ENCODE measurements at regions not wholly inside any gene's neighbourhood (a gene's known extent, or its start where the extent isn't known, plus 50 kb on each side); places are given as distances from the start of the nearest gene placed in this dataset.

GRCh38 chr3:72263223-72263990, 478.5 kb upstream of the PROK2 start:
- no peak for TF ChIP-seq EZH2 (IDR thresholded peaks at IDR 0.05; ENCODE audit: insufficient read depth, low read length)
- TF ChIP-seq, protein P1, sequence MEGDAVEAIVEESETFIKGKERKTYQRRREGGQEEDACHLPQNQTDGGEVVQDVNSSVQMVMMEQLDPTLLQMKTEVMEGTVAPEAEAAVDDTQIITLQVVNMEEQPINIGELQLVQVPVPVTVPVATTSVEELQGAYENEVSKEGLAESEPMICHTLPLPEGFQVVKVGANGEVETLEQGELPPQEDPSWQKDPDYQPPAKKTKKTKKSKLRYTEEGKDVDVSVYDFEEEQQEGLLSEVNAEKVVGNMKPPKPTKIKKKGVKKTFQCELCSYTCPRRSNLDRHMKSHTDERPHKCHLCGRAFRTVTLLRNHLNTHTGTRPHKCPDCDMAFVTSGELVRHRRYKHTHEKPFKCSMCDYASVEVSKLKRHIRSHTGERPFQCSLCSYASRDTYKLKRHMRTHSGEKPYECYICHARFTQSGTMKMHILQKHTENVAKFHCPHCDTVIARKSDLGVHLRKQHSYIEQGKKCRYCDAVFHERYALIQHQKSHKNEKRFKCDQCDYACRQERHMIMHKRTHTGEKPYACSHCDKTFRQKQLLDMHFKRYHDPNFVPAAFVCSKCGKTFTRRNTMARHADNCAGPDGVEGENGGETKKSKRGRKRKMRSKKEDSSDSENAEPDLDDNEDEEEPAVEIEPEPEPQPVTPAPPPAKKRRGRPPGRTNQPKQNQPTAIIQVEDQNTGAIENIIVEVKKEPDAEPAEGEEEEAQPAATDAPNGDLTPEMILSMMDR (IDR thresholded peaks at IDR 0.05; ENCODE audit: insufficient read depth, low read depth, low read length) = no peak
- no peaks in the 10 kb centered on the region for H3K36me3 Mint-ChIP-seq (ENCODE audit: low read depth, unreplicated experiment)
- H3K27me3 Mint-ChIP-seq (ENCODE audit: low read depth, unreplicated experiment) = peaks cover 31% of the 10 kb centered on the region
- no peak overlapping the region for H3K4me2 ChIP-seq (ENCODE audit: low read length)
- no peaks in the 10 kb centered on the region for H3K9me3 ChIP-seq (ENCODE audit: insufficient read depth, low read depth, low read length)
- no peak overlapping the region for H3K27ac ChIP-seq (ENCODE audit: low read depth, low read length)
- peaks cover 2% of the 10 kb centered on the region for H3K9me3 Mint-ChIP-seq (ENCODE audit: unreplicated experiment)
- peaks cover 21% of the 10 kb centered on the region for H3K4me1 Mint-ChIP-seq (ENCODE audit: low read depth, unreplicated experiment)
- no peaks in the 10 kb centered on the region for H4K20me1 ChIP-seq (ENCODE audit: insufficient read depth, low read length)
- H3K4me3 Mint-ChIP-seq (ENCODE audit: unreplicated experiment) = no peak overlapping the region
- FAIRE-seq (no peak), DNase-seq (ENCODE audit: low read depth) (no peak)
- H3K4me3 ChIP-seq (ENCODE audit: insufficient read depth, low read depth, low read length) = no peak overlapping the region
- no peak overlapping the region for H3K9ac ChIP-seq (ENCODE audit: low read length)
- no peaks in the 10 kb centered on the region for H3K36me3 ChIP-seq (ENCODE audit: insufficient read depth, low read length)
- no peak overlapping the region for H2AFZ ChIP-seq (ENCODE audit: low read depth, low read length)
- H3K79me2 ChIP-seq (ENCODE audit: insufficient read depth, low read length) = no peaks in the 10 kb centered on the region
- no peaks in the 10 kb centered on the region for H3K4me1 ChIP-seq (ENCODE audit: insufficient read depth, low read length)
- H3K27me3 ChIP-seq (ENCODE audit: insufficient read depth, low read length) = peaks cover 35% of the 10 kb centered on the region
- H3K27ac Mint-ChIP-seq (ENCODE audit: unreplicated experiment) = no peak overlapping the region

DNA sequence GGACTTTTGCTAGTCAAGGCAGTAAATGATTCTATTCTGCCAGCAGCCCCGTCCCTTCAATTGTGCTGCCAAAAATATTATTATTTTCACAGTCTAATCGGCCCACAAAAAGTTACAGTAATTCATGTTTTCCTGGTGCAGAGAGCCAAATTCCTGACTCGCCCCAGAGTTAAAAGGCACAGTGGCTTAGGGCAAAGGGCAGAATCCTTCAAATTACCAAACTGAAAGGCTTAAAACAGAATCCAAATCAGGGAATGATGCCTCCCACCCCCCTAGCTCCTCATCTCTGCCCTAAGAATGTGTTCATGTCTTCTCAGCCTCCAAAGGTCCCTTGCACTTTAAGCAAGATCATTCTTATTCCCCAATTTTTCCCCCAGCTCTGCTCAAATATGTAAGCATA, 477.8 kb upstream of the PROK2 start:
- H3K36me3 Mint-ChIP-seq (ENCODE audit: low read depth, unreplicated experiment) = no peaks in the 10 kb centered on the region

More for the DNA sequence above, 477.8 kb upstream of the PROK2 start:
- FAIRE-seq (no peak), DNase-seq (ENCODE audit: low read depth) (no peak)
- Mint-ChIP-seq H3K4me3 (ENCODE audit: unreplicated experiment) (no peak overlapping the region), H3K4me1 (ENCODE audit: low read depth, unreplicated experiment) (peaks cover 18% of the 10 kb centered on the region), H3K9me3 (ENCODE audit: unreplicated experiment) (peaks cover 4% of the 10 kb centered on the region), H3K27ac (ENCODE audit: unreplicated experiment) (no peak overlapping the region), H3K27me3 (ENCODE audit: low read depth, unreplicated experiment) (peaks cover 34% of the 10 kb centered on the region)
- H3K4me3 ChIP-seq (ENCODE audit: insufficient read depth, low read depth, low read length) = no peak overlapping the region
- H4K20me1 ChIP-seq (ENCODE audit: insufficient read depth, low read length) = no peaks in the 10 kb centered on the region
- TF ChIP-seq, protein P1 (IDR thresholded peaks at IDR 0.05; ENCODE audit: insufficient read depth, low read depth, low read length) = no peak
- TF ChIP-seq EZH2 (IDR thresholded peaks at IDR 0.05; ENCODE audit: insufficient read depth, low read length) = no peak
- no peaks in the 10 kb centered on the region for H3K36me3 ChIP-seq (ENCODE audit: insufficient read depth, low read length)
- peaks cover 40% of the 10 kb centered on the region for H3K27me3 ChIP-seq (ENCODE audit: insufficient read depth, low read length)
- H2AFZ ChIP-seq (ENCODE audit: low read depth, low read length) = no peak overlapping the region
- no peaks in the 10 kb centered on the region for H3K4me1 ChIP-seq (ENCODE audit: insufficient read depth, low read length)
- H3K9ac ChIP-seq (ENCODE audit: low read length) = no peak overlapping the region
- H3K4me2 ChIP-seq (ENCODE audit: low read length) = no peak overlapping the region
- H3K79me2 ChIP-seq (ENCODE audit: insufficient read depth, low read length) = no peaks in the 10 kb centered on the region
- H3K9me3 ChIP-seq (ENCODE audit: insufficient read depth, low read depth, low read length) = no peaks in the 10 kb centered on the region
- no peak overlapping the region for H3K27ac ChIP-seq (ENCODE audit: low read depth, low read length)

Measured in astrocyte (in vitro differentiated cells and primary cell).